PC-3 (cell line): ENCODE measurements at regions not wholly inside any gene's neighbourhood (a gene's known extent, or its start where the extent isn't known, plus 50 kb on each side); places are given as distances from the start of the nearest gene placed in this dataset.
A peak's percentile ranks its signal among the peaks of the same experiment; 100 is the strongest.

Source experiments
- ATAC-seq: fragments of 200-7000 bp; cut with Tn5 transposase; 2 replicates; pipeline ENCODE4 v1.9.1; 2020; ENCODE audit warnings: mild to moderate bottlenecking, moderate library complexity
- BruUV-seq: library from RNA; stranded (reverse); fragments of 400-500 nt; replicated peaks from 2 replicates; lab custom pipeline; 2021; lab: Mats Ljungman, UMichigan
- CTCF ChIA-PET: fragments of 300-600 bp; sonication (Branson Sonifier 250); formaldehyde crosslinking; loops from one replicate; lab custom pipeline; 2022; ENCODE audit warnings: antibody characterized with exemption; lab: Charles Lee
- POLR2A ChIA-PET: fragments of 300-600 bp; sonication (Branson Sonifier 250); formaldehyde crosslinking; loops from one replicate; lab custom pipeline; 2022; ENCODE audit warnings: antibody characterized with exemption; ENCODE audit not compliant: unreplicated experiment; lab: Charles Lee
- DNase-seq: peaks from one replicate; pipeline ENCODE4 v3.0.0-alpha.2; 2015
- H2AFZ ChIP-seq: fragments of 300-600 bp; sonication (generic); 2 replicates; pipeline ENCODE4 v1.6.0; 2016; ENCODE audit warnings: antibody characterized with exemption, low read length
- H3F3A ChIP-seq: fragments of 300-600 bp; sonication (generic); one replicate; pipeline ENCODE4 v1.6.0; 2017; ENCODE audit warnings: antibody characterized with exemption, low read length, control low read depth, mild to moderate bottlenecking; ENCODE audit not compliant: unreplicated experiment
- H3K27ac ChIP-seq: fragments of 300-600 bp; sonication (generic); 2 replicates; pipeline ENCODE4 v1.5.1; 2016; ENCODE audit warnings: mild to moderate bottlenecking, low read length
- H3K27me3 ChIP-seq: fragments of 300-600 bp; sonication (generic); 2 replicates; pipeline ENCODE4 v1.6.1; 2016; ENCODE audit warnings: low read length, mixed read lengths
- H3K36me3 ChIP-seq: fragments of 300-600 bp; sonication (generic); 2 replicates; pipeline ENCODE4 v1.6.1; 2016; ENCODE audit warnings: low read depth, mixed run types, low read length, mixed read lengths
- H3K4me1 ChIP-seq: fragments of 300-600 bp; sonication (generic); 2 replicates; pipeline ENCODE4 v1.5.1; 2016; ENCODE audit warnings: low read length; ENCODE audit not compliant: insufficient read depth
- H3K4me2 ChIP-seq: fragments of 300-600 bp; sonication (generic); 2 replicates; pipeline ENCODE4 v1.6.0; 2016; ENCODE audit warnings: low read length
- H3K4me3 ChIP-seq: fragments of 300-600 bp; sonication (generic); 2 replicates; pipeline ENCODE4 v1.5.1; 2016; ENCODE audit warnings: mild to moderate bottlenecking, low read length, mixed read lengths
- H3K79me2 ChIP-seq: fragments of 300-600 bp; sonication (generic); 2 replicates; pipeline ENCODE4 v1.6.1; 2017; ENCODE audit warnings: low read length, mixed read lengths
- H3K9ac ChIP-seq: fragments of 300-600 bp; sonication (generic); 2 replicates; pipeline ENCODE4 v1.6.0; 2016; ENCODE audit warnings: mild to moderate bottlenecking, low read length
- H3K9me2 ChIP-seq: fragments of 300-600 bp; sonication (generic); replicated peaks from 2 replicates; pipeline ENCODE4 v1.6.1; 2016; ENCODE audit warnings: mixed run types, low read length, mixed read lengths
- H3K9me3 ChIP-seq: fragments of 300-600 bp; sonication (generic); 2 replicates; pipeline ENCODE4 v1.6.1; 2016; ENCODE audit warnings: low read length, mixed read lengths
- H4K20me1 ChIP-seq: fragments of 300-600 bp; sonication (generic); 2 replicates; pipeline ENCODE4 v1.6.1; 2016; ENCODE audit warnings: low read length, mixed read lengths
- CTCF ChIP-seq: fragments of 300-600 bp; sonication (generic); conservative IDR thresholded peaks from 2 replicates; pipeline ENCODE4 v1.5.1; 2017; ENCODE audit warnings: antibody characterized with exemption, low read depth, mild to moderate bottlenecking, low read length
- EZH2 ChIP-seq: fragments of 300-600 bp; sonication (generic); IDR thresholded peaks from one replicate; pipeline ENCODE4 v1.6.1; 2017; ENCODE audit warnings: antibody characterized with exemption, mild to moderate bottlenecking, low read length; ENCODE audit not compliant: unreplicated experiment
- EZH2phosphoT487 ChIP-seq: fragments of 300-600 bp; sonication (generic); IDR thresholded peaks from 2 replicates; pipeline ENCODE4 v1.6.1; 2018; ENCODE audit warnings: mild to moderate bottlenecking, antibody characterized with exemption, low read length, borderline replicate concordance
- intact Hi-C: fragments of 100-400 bp; cut with micrococcal nuclease; formaldehyde crosslinking; loops from 2 replicates; pipeline ENCODE4 v1.9.0; 2023

DNA sequence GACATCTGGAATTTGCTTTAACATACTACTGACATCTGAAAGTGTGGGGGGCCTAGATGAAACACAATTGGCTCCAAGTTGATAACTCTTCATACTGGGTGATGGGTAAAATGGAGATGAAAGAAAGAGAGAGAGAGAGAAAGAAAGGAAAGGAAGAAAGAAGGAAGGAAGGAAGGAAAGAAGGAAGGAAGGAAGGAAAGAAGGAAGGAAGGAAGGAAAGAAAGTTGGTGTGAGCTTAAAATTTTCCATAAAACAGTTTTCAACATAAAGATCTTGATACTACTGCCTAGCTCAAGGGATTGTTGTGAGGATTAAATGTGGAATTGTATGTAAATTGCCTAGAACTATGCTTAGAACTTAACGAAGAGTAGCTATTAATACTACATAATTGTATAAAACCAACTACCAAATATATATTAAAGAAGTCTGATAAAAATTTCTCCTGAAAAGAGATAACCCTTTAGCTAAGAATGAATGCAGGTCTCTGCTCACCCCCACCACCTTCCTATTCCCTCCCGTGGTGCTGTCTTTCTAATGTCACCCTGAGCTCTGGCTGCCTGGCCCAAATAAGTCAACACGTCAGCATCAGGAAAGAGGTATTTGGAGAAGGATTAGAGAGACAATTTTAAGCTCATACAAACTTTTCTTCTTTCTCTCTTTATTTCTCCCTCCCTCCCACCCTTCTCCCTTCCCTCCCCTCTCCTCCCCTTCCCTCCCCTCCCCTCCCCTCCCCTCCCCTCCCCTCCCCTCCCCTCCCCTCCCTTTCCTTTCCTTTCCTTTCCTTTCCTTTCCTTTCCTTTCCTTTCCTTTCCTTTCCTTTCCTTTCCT is 89.3 kb upstream of the SGIP1 start:
- Histone ChIP-seq H3K9me3 (no peaks in the 10 kb centered on the region), H3K4me1 (no peaks in the 10 kb centered on the region), H4K20me1 (no peaks in the 10 kb centered on the region), H3K9me2 (no peaks in the 10 kb centered on the region), H3K9ac (no peak overlapping the region), H3K4me2 (no peak overlapping the region), H3K27me3 (no peaks in the 10 kb centered on the region), H3K4me3 (no peak overlapping the region), H3K36me3 (no peaks in the 10 kb centered on the region), H3K79me2 (no peaks in the 10 kb centered on the region), H2AFZ (no peak overlapping the region), H3K27ac (no peak overlapping the region), H3F3A (no peaks in the 10 kb centered on the region)
- no TSS peak for BruUV-seq
- ATAC-seq: no peak
- POLR2A ChIA-PET: no interaction called here
- TF ChIP-seq EZH2 (no peak), CTCF (no peak), EZH2phosphoT487 (no peak)
- CTCF ChIA-PET: interaction anchor here (0.6 kb wide), 1 partner anchor 838 kb away, joined by 3 read pairs; no protein-coding TSS in a partner anchor
- no peak for DNase-seq
- intact Hi-C loops: loop anchor here (5.0 kb wide), 1 partner anchor 283 kb away; no protein-coding TSS in a partner anchor

GRCh38 chr1:66445492-66446181 is 88.3 kb upstream of the SGIP1 start:
- DNase-seq (no peak), ATAC-seq (no peak)
- BruUV-seq: no TSS peak
- Histone ChIP-seq H3F3A (no peaks in the 10 kb centered on the region), H2AFZ (peak overlapping the region; percentile 74; the same call in 1 of the 2 replicates), H3K9ac (no peak overlapping the region; the same call in 1 of the 2 replicates), H3K27me3 (no peaks in the 10 kb centered on the region), H3K27ac (no peak overlapping the region), H3K4me3 (no peak overlapping the region), H3K9me3 (no peaks in the 10 kb centered on the region), H3K4me2 (no peak overlapping the region), H3K4me1 (no peaks in the 10 kb centered on the region), H3K79me2 (no peaks in the 10 kb centered on the region), H4K20me1 (no peaks in the 10 kb centered on the region), H3K36me3 (no peaks in the 10 kb centered on the region), H3K9me2 (no peaks in the 10 kb centered on the region)
- intact Hi-C loops: loop anchor here (1.0 to 5.0 kb wide), 4 partner anchors 59 to 486 kb away; no protein-coding TSS in a partner anchor
- CTCF ChIA-PET: interaction anchor here (0.9 to 2.2 kb wide), 7 partner anchors 9 to 206 kb away, joined by 3 to 7 read pairs (median 4); no protein-coding TSS in a partner anchor
- POLR2A ChIA-PET: no interaction called here
- TF ChIP-seq EZH2phosphoT487: no peak

DNA sequence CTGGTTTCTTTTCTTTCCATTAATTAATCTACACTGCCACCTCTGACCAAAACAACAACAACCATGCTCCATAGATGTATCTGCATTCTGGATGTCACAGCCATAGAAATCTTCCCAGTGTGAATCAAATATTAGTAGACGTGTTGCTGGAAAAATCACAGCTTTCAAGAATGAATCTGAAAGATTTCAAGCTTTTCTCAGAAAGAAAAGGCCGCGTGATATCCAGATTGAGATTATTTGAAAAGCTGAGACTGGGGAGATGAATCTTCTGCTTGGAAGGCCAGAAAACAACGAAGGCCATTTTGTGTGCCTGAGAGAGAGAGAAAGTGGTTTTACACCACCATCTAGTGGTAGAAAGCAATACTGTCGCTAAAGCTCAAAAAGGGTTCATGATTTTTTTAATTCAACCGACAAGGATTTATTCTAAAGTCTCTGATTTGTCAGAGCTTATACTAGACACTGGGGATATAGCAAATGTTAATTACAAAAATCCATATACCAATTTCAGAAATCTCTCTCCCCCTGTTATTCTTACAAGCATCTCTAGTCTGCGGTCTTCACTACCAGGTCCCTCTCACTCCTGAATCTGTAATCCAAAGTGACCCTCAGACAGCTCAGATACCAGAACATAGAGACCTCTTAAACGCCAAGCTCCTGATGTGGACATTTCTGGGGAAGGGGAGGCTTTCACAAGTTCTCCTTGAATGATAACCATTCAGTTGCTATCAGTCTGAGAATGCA is 87.5 kb upstream of the SGIP1 start:
- CTCF ChIA-PET: interaction anchor here (0.6 to 2.2 kb wide), 12 partner anchors 10 to 491 kb away, joined by 3 to 7 read pairs (median 4); no protein-coding TSS in a partner anchor

More for the DNA sequence above, 87.5 kb upstream of the SGIP1 start:
- H3K27me3 ChIP-seq: no peaks in the 10 kb centered on the region
- no peak overlapping the region for H3K27ac ChIP-seq
- no peaks in the 10 kb centered on the region for H3K9me3 ChIP-seq
- no peak overlapping the region; the same call in 1 of the 2 replicates for H3K9ac ChIP-seq
- no TSS peak for BruUV-seq
- no peaks in the 10 kb centered on the region for H3K9me2 ChIP-seq
- H3K4me2 ChIP-seq: 0 out of 2 replicates have a peak overlapping the region, but pooled peaks have one; percentile 24
- H2AFZ ChIP-seq: peak overlapping the region; percentile 74
- no peaks in the 10 kb centered on the region for H4K20me1 ChIP-seq
- TF ChIP-seq EZH2phosphoT487 (no peak), CTCF (peak; percentile 77)
- no peaks in the 10 kb centered on the region for H3K4me1 ChIP-seq
- intact Hi-C loops: loop anchor here (1.0 to 5.0 kb wide), 4 partner anchors 58 to 487 kb away; no protein-coding TSS in a partner anchor
- no peaks in the 10 kb centered on the region for H3K79me2 ChIP-seq
- H3K36me3 ChIP-seq: no peaks in the 10 kb centered on the region
- peak; percentile 86 for DNase-seq
- H3K4me3 ChIP-seq: no peak overlapping the region
- ATAC-seq: peak; percentile 60
- POLR2A ChIA-PET: no interaction called here
- no peaks in the 10 kb centered on the region for H3F3A ChIP-seq
